ENCODE measurements at regions not wholly inside any gene's neighbourhood (a gene's known extent, or its start where the extent isn't known, plus 50 kb on each side); places are given as distances from the start of the nearest gene placed in this dataset.

- TF ChIP-seq REST (IDR thresholded peaks at IDR 0.05; ENCODE audit: borderline replicate concordance) = no peak
- no peak for TF ChIP-seq CTCF (IDR thresholded peaks at IDR 0.05; ENCODE audit: poor library complexity, severe bottlenecking)
- TF ChIP-seq EZH2 (IDR thresholded peaks at IDR 0.05; ENCODE audit: borderline replicate concordance, insufficient read depth, low read length, poor library complexity, severe bottlenecking) = no peak
- TF ChIP-seq MXI1 (conservative IDR thresholded peaks at IDR 0.05; ENCODE audit: poor library complexity, severe bottlenecking) = no peak
- TF ChIP-seq POLR2AphosphoS5 (IDR thresholded peaks at IDR 0.05) = no peak
- TF ChIP-seq TAF1 (IDR thresholded peaks at IDR 0.05; ENCODE audit: low read depth) = no peak
- no peak for TF ChIP-seq SMC3 (conservative IDR thresholded peaks at IDR 0.05; ENCODE audit: poor library complexity)
- no peak for TF ChIP-seq EP300 (conservative IDR thresholded peaks at IDR 0.05; ENCODE audit: poor library complexity, severe bottlenecking)
- TF ChIP-seq RAD21 (conservative IDR thresholded peaks at IDR 0.05) = no peak
Measured at GRCh38 chr4:123176605-123177004, 220.0 kb upstream of the SPRY1 start.
